ENCODE measurements at regions not wholly inside any gene's neighbourhood (a gene's known extent, or its start where the extent isn't known, plus 50 kb on each side); places are given as distances from the start of the nearest gene placed in this dataset.
"Not testable (repeated sequence)": the region's sequence is repeated elsewhere in the genome, so short reads cannot be mapped to it uniquely, and the experiment has no call there.

- DNase-seq: not testable (repeated sequence)
Measured at GRCh38 chr3:72030296-72030695, 245.3 kb upstream of the PROK2 start.

DNA sequence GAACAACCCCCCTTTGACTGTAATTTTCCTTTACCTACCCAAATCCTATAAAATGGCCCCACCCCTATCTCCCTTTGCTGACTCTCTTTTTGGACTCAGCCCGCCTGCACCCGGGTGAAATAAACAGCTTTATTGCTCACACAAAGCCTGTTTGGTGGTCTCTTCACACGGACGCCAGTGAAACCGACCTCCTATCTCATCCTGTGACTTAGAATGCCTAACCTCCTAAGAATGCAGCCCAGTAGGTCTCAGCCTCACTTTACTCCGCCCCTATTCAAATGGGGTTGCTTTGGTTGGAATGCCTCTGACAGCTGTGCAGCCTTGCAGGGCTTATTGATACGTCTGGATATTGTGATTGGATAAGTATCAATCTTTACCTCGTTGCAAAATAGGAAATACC, 243.8 kb upstream of the PROK2 start:
- DNase-seq: not testable (repeated sequence)

DNA sequence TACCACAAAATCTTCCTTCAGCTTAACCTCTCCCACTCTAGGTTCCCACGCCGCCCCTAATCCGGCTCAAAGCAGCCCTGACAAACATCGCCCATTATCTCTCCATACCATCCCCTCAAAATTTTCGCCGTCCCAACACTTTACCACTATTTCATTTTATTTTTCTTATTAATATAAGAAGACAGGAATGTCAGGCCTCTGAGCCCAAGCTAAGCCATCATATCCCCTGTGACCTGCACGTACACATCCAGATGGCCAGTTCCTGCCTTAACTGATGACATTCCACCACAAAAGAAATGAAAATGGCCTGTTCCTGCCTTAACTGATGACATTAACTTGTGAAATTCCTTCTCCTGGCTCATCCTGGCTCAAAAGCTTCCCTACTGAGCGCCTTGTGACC, 243.4 kb upstream of the PROK2 start:
- not testable (repeated sequence) for DNase-seq

DNA sequence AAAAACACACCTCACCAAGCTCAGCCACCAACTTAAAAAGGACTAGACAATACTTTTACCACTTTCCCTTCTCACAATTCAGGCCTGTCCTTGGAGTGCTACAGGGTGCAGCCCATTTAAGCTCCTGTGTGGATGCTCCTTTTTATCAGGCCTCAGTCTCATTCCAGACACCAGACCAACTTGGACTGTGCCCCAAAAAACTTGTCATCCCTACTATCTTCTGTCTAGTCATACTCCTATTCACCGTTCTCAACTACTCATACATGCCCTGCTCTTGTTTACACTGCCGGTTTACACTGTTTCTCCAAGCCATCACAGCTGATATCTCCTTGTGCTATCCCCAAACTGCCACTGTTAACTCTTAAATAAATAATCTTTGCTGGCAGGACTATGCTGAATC, 242.8 kb upstream of the PROK2 start:
- not testable (repeated sequence) for DNase-seq

DNA sequence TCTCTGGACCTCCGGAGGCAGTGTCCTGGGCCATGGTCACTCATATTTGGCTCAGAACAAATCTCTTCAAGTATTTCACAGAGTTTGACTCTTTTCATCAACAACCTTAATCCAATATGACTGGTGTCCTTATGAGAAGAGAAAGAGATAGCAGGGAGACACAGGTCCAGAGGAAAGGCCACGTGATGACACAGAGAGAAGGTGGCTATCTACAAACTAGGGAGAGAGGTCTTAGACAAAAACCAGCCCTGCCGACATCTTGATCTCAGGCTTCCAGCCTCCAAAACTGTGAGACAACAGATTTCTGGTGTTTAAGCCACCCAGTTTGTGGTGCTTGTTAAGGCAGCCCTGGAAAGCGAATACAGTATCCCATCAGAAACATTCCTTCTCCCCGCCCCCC, 237.1 kb upstream of the PROK2 start:
- no peak for DNase-seq

DNA sequence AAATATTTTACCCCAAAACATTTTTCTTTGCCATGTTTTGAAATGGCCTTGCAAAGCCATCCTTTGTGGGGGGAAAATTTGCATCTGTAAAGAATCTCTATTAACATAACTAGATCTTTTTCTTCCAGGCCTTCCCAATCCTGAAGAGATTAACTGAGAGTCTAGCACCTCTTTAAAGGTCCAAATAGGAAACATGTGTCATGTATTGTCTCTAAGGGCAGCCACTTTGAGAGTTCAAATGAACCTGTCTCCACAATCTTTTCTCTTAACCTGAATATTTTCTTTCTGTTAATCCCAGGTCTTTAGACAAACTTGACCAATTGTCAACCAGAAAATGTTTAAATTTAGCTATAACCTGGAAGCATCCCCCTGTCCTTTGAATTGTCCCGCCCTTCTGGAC, 236.6 kb upstream of the PROK2 start:
- no peak for DNase-seq

DNA sequence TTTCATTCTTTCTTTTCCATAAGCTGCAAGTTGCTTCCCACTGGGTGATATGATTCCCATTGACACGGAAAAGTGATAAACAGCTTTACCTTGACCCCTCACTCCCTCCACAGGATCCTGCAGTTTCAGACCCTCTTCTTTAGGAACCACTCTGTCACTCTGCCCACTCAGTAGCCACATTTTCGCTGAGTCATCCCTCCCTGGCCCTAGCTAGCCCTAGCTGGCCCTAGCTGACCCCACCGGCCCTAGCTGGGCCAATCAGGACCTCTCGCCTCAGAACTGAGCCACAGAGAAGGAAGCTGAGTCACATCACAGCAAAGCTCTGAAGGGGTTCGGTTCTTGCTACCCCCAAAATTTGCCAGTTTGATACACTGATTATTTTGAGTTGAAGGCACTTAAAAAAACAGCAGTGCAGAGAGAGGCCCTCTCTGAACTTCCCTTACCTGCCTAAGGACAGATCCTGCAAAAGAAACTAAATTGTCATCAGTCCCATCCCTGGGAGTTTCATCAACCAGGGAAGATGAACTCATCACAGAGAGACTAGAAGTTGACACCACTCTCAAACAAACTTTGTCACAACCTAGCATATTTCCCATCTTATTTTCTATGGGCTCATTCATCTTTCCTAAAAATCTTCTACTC, 233.5 kb upstream of the PROK2 start:
- DNase-seq: no peak

DNA sequence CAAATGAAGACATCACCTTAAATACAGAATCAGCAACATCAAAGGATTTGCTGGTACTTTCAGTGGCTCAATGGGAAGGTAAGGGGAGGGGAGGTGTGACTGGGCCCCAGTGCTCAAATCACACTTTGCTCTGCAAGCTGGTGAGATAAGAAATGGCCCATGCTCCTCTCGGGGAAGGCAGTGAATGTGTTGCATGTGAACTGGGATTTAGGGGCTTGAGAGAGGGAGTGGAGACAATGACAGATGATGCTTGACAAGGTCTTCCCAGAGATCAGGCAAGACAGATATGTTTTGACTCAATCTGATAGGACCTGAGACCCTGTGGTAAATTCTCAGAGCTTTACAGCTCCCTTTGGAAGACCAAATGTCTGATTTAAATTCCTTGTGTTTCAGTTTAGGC, 233.0 kb upstream of the PROK2 start:
- DNase-seq: no peak

DNA sequence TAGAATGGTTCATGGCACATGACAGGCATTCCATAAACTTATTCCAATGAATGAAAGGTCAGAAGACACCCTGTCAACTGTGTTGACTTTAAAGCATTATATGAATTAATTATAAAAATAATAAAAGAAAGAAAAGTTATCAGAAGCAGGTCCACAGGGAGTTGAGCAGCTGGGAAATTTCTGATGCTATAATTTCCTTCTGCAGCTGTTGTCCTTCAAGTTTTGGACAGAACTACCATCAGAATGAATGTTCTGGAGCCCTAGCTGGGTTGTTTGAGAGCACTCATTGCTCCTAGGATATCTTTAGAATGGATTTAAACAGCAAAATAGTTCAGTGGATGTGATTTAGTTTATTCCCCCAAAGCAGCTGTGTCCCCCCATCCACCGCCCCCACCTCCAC, 232.4 kb upstream of the PROK2 start:
- DNase-seq: no peak

DNA sequence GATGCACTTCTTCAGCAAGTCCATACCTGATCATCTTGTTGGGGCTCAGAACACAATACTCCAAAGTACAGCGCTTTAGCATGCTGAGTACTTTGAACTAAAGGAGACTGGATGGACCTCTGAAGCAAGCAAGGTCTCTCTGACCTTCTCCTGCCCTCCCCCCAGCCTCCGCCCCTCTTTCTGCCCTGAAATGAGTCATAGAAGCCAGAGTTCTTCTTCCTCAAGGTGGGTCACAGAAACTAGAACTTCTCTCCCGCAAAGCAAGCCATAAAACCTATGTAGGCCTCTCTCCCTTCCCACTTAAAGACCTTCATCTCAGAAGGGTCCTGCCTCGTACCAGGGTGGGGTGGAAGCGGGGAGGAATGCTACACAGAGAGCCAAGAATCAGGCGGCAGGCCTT, 230.5 kb upstream of the PROK2 start:
- DNase-seq: no peak

GRCh38 chr3:72013084-72013483, 228.1 kb upstream of the PROK2 start:
- DNase-seq: no peak

DNA sequence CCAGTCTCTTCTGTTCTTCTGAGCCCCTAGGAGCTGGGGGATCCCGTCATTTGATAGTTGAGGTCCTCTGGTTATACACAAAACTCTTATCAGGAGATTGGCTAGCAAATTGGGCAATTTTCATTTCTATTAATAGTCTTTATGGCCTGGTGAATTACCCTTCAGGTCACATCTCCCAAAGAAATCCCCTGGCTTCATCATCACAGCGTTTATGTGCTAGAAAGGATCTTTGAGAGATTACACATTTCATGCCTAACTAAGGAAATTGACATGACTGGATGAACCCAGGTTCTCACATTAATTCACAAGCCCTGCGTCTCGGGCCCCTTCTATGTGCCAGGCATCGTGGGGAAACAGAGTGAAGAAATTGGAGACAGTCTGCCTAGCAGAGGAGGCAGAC, 227.4 kb upstream of the PROK2 start:
- no peak for DNase-seq

DNA sequence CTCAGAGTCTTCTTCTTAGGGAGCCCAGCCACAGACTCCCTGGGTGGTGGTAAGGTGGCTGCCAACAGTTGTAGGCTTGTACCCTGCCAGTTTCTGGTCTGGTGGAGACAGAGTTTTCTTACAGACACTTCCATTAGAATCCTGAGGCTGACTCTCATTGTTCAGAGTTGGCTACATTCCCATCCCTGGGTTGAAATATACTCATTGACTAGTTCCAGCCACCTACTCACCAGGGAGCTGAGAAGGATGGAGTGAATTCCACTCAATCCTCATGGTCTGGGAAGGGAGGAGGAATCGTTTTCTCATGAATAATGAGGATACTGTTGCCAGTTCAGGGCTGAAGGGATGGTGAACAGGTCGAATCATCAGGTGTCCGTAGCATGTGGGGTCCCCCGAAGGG, 226.5 kb upstream of the PROK2 start:
- DNase-seq: no peak

DNA sequence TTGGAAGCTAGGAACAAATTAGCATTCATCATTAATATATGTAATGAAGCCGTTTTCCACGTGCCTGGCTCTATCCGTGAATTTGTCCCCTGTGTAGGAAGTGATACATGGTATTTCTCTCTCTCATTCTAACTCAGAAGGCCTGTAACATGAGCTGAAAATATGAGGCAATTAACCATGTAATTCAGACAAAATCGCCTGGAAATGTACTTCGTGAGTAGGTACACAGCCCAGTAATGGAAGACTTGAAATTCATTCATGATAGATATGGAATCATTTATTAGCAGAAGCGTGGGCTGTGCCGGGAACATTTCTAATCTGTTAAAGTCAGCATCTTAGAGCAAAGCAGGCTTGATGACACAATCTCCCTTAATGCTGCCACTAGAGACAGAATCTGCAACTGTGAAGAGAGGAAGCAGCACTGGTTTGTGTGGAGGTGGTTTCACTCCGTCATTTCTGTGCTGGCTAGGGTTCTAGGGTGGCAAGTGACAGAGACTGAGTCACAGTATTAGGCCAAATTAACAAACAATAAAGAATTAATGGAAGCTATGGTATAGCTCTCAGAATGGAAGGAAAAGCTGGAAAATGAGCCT, 225.0 kb upstream of the PROK2 start:
- DNase-seq: no peak

DNA sequence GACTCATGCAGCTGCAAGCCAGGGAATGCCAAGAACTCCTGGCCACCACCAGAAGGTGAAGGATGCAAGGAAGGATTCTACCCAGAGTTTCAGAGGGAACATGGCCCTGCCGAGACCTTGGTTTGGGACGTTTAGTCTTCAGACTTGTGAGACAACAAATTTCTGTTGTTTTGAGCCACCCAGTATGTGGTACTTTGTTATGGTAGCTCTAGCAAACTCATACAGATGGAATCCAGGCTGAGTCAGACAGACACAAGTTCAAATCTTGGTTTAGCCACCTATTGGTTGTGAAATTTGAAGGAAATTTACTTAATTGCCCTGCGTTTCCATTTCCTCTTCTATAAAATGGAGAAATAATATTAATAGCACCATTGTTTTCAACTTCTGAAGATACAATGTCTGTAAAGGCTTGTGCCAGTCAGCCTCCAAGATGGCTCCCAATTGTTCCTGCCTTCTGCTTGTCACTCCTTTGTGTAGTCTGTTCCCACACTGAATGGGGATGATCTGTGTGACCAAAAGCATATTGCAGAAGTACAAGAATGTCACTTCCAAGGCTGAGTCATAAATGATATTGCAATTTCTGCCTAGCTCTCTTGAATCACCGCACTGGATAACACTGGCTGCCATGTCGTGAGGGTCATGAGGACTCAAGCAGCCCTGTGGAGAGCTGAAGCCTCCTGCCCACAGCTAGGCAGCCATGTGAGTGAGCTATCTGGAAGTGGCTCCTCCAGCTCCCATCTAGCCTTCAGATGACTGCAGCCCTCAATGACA, 223.5 kb upstream of the PROK2 start:
- DNase-seq: no peak

DNA sequence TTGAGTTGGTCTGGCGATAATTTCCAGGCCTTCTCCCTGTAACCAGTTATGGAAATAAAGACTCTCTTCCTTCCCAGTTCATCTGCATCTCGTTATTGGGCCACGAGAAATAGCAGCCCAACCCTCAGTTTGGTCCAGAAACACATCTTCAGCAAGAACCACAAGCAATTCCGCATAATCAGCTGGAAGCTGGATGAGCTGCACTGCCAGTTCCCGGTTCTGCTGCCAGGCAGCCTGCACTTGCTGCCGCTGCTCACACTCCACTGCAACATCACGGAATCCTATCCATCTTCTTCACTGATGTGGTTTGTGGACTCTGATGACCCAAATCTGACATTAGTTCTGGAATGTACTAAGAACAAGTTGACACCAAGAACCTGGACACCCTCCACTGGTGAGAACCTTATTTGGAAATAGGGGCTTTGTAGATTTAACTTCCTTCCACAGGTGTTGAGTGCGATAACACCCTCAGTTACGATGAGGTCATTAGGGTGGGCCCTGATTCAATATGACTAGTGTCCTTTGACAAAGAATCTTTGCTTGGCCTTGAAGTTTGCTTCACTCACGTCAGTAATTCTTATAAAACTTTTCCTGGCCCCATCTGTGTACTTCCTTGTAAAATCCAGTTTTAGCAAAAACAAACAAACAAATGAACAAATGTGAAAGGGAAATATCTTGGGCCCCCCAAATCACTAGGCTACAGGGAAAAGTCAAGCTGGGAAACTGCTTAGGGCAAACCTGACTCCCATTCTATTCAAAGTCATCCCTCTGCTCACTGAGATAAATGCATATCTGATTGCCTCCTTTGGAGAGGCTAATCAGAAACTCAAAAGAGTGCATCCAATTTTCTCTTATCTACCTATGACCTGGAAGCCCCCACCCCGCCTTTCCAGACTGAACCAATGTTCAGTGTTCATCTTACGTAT, 221.9 kb upstream of the PROK2 start:
- no peak for DNase-seq

DNA sequence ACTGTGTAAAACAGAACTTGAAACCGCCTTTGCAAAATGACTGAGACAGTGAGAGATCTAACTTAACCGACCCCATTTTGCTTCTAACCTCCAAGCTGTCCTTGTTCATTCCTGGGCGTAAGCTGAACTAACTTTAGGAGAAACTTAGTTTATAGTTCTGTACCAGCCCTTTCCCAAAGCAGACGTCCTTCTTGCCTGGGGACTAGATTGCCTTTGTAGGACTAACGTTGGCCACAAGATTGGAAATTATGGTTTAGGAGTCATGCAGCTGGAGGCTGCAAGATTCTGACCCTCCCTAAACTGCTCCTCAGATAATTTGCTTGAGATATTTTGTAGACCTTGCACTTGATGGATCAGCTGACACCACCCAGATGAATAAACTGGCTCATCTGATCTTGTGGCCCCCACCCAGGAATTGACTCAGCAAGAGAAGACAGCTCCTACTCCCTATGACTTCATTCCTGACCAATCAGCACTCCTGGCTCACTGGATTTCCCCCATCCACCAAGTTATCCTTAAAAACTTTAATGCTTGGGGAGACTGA, 219.9 kb upstream of the PROK2 start:
- DNase-seq: no peak

DNA sequence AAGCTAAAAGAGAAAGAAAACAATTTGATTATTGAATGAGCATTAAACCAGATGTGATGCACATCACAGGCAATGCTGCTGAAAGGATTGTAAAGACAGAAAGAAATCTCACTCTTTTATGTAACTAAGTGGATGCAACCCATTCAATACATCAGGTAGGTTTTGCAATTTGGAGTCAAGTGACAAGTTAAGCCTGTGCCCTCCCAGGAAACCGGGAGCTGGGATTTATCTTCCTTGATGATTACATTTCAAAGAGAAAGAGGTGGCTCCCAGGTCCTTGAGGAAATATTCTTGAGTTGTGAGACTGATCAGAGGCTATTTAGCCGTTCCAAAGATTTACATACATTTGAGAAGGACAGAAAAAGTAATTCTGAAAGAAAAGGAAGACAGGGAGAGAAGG, 219.0 kb upstream of the PROK2 start:
- DNase-seq: no peak

- DNase-seq: no peak
Measured at GRCh38 chr3:72001758-72002157, 216.8 kb upstream of the PROK2 start.

- no peak for DNase-seq
Measured at GRCh38 chr3:71998995-71999673, 214.2 kb upstream of the PROK2 start.

DNA sequence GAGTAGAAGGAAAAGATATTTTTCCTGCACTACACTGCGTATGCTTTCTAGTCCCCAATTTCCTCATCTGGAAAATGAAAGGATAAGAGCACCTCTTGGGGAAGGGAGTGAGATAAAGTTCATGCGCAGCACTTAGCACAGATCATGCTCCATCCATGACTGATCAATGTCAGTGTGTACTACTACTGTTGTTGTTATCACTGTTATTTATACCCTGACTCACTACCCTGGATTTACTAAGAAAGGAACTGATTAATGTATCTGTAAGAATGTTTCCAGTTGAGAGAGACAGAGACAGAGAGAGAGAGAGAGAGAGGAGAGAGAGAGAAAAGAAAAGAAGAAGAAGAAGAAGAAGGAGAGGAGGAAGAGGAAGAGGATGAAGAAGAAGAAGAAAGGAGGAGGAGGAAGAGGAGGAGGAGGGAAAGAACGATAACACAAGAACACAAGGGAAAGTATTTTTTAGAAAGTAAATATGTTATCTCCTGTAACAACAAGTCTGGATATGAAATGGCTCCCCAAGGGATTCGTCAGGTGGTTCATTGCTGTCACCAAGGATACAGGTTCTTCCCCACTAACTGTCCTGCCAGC, 212.2 kb upstream of the PROK2 start:
- DNase-seq: no peak

GRCh38 chr3:71994906-71995305, 210.0 kb upstream of the PROK2 start:
- no peak for DNase-seq

Data from NCI-H1694 (cell line).